HepG2 (cell line): ENCODE measurements at regions not wholly inside any gene's neighbourhood (a gene's known extent, or its start where the extent isn't known, plus 50 kb on each side); places are given as distances from the start of the nearest gene placed in this dataset.

ENCODE experiments used
- ATF6 ChIP-seq: sonication (generic); formaldehyde crosslinking; conservative IDR thresholded peaks from 2 replicates; pipeline ENCODE4 v1.4.0; 2020; ENCODE audit warnings: missing genetic modification reagents
- BCL3 ChIP-seq: sonication (generic); formaldehyde crosslinking; IDR thresholded peaks from 2 replicates; pipeline ENCODE4 v1.5.1; 2020; ENCODE audit warnings: mild to moderate bottlenecking, missing genetic modification reagents, moderate library complexity
- CTCF ChIP-seq: sonication (generic); formaldehyde crosslinking; IDR thresholded peaks from 2 replicates; pipeline ENCODE4 v1.5.0; 2020; ENCODE audit warnings: mild to moderate bottlenecking, missing genetic modification reagents, moderate library complexity
- JUN ChIP-seq: sonication (generic); formaldehyde crosslinking; IDR thresholded peaks from 2 replicates; pipeline ENCODE4 v1.4.0; 2020; ENCODE audit warnings: mild to moderate bottlenecking, missing genetic modification reagents
- NFRKB ChIP-seq: fragments of 450-650 bp; IDR thresholded peaks from 2 replicates; pipeline ENCODE4 v1.6.1; 2017
- PREB ChIP-seq: sonication (generic); formaldehyde crosslinking; IDR thresholded peaks from 2 replicates; pipeline ENCODE4 v1.4.0; 2020; ENCODE audit warnings: missing genetic modification reagents
- PTBP1 ChIP-seq: fragments of 200-400 bp; formaldehyde crosslinking; IDR thresholded peaks from 2 replicates; pipeline ENCODE4 v1.6.1; 2018; ENCODE audit warnings: low read length, low read depth; ENCODE audit not compliant: poor library complexity, severe bottlenecking
- ZFP1 ChIP-seq: IDR thresholded peaks from 2 replicates; pipeline ENCODE4 v1.6.1; 2016
- ZMYM4 ChIP-seq: sonication (generic); formaldehyde crosslinking; IDR thresholded peaks from 2 replicates; pipeline ENCODE4 v1.8.1; 2023; ENCODE audit warnings: mild to moderate bottlenecking, missing genetic modification reagents
- ZNF335 ChIP-seq: sonication (generic); formaldehyde crosslinking; IDR thresholded peaks from 2 replicates; pipeline ENCODE4 v1.4.0; 2020; ENCODE audit warnings: missing genetic modification reagents
- ZNF792 ChIP-seq: IDR thresholded peaks from 2 replicates; pipeline ENCODE4 v1.6.1; 2016

GRCh38 chr12:60324746-60325145 lies 728.9 kb downstream of the SLC16A7 start:
- TF ChIP-seq PREB = no peak
- TF ChIP-seq PTBP1 = no peak
- no peak for TF ChIP-seq ATF6 (CRISPR knock-in tag)
- no peak for TF ChIP-seq CTCF (CRISPR knock-in tag)
- no peak for TF ChIP-seq ZNF335 (CRISPR knock-in tag)
- TF ChIP-seq ZNF792 = no peak
- TF ChIP-seq BCL3 (CRISPR knock-in tag) = no peak
- no peak for TF ChIP-seq JUN (CRISPR knock-in tag)
- TF ChIP-seq ZMYM4 (CRISPR knock-in tag) = no peak
- no peak for TF ChIP-seq NFRKB
- TF ChIP-seq ZFP1 (CRISPR knock-in tag) = no peak
